GM19043 (cell line): ENCODE measurements at regions not wholly inside any gene's neighbourhood (a gene's known extent, or its start where the extent isn't known, plus 50 kb on each side); places are given as distances from the start of the nearest gene placed in this dataset.

Experiments
- ATAC-seq: cut with Tn5 transposase; IDR thresholded peaks from one replicate; pipeline ENCODE4 v1.9.1; 2021; ENCODE audit warnings: low read depth; ENCODE audit not compliant: unreplicated experiment

- peak; percentile 87 for ATAC-seq
Observed at GRCh38 chr5:101942321-101942882, 353.7 kb downstream of the SLCO4C1 start.

GRCh38 chr5:101937041-101937440 lies 359.0 kb downstream of the SLCO4C1 start:
- ATAC-seq, result no peak

GRCh38 chr5:101935086-101935485 lies 361.0 kb downstream of the SLCO4C1 start:
- ATAC-seq, result no peak

GRCh38 chr5:101932599-101932998 lies 363.5 kb downstream of the SLCO4C1 start:
- ATAC-seq, result no peak

- ATAC-seq, result no peak
Observed at GRCh38 chr5:101929628-101930027, 366.5 kb downstream of the SLCO4C1 start.

GRCh38 chr5:101917166-101917565 lies 378.9 kb downstream of the SLCO4C1 start:
- ATAC-seq, result no peak

GRCh38 chr5:101915554-101915953 lies 380.5 kb downstream of the SLCO4C1 start:
- ATAC-seq, result no peak

GRCh38 chr5:101904736-101905135 lies 391.3 kb downstream of the SLCO4C1 start:
- ATAC-seq, result no peak

- no peak for ATAC-seq
Observed at GRCh38 chr5:101897914-101898313, 398.2 kb downstream of the SLCO4C1 start.

- no peak for ATAC-seq
Observed at GRCh38 chr5:101894985-101895384, 401.1 kb downstream of the SLCO4C1 start.

- ATAC-seq, result no peak
Observed at GRCh38 chr5:101878190-101878589, 417.9 kb downstream of the SLCO4C1 start.

GRCh38 chr5:101877451-101877850 lies 418.6 kb downstream of the SLCO4C1 start:
- ATAC-seq, result no peak

GRCh38 chr5:101866473-101866872 lies 429.6 kb downstream of the SLCO4C1 start:
- no peak for ATAC-seq

GRCh38 chr5:101860563-101860962 lies 435.5 kb downstream of the SLCO4C1 start:
- no peak for ATAC-seq

- no peak for ATAC-seq
Observed at GRCh38 chr5:101860145-101860544, 435.9 kb downstream of the SLCO4C1 start.

GRCh38 chr5:101846496-101846895 lies 449.6 kb downstream of the SLCO4C1 start:
- no peak for ATAC-seq

GRCh38 chr5:101843055-101843454 lies 453.0 kb downstream of the SLCO4C1 start:
- no peak for ATAC-seq

GRCh38 chr5:101838435-101838834 lies 457.6 kb downstream of the SLCO4C1 start:
- ATAC-seq, result no peak

GRCh38 chr5:101829255-101829654 lies 466.8 kb downstream of the SLCO4C1 start:
- ATAC-seq, result no peak

GRCh38 chr5:101811466-101811865 lies 484.6 kb downstream of the SLCO4C1 start:
- ATAC-seq, result no peak

- no peak for ATAC-seq
Observed at GRCh38 chr5:101806410-101806809, 489.7 kb downstream of the SLCO4C1 start.

- no peak for ATAC-seq
Observed at GRCh38 chr5:101796427-101796826, 499.7 kb downstream of the SLCO4C1 start.

GRCh38 chr5:101788797-101789196 lies 507.3 kb downstream of the SLCO4C1 start:
- no peak for ATAC-seq
